Cardiac fibroblast (primary cell): ENCODE measurements at regions not wholly inside any gene's neighbourhood (a gene's known extent, or its start where the extent isn't known, plus 50 kb on each side); places are given as distances from the start of the nearest gene placed in this dataset.
"Not testable (repeated sequence)": the region's sequence is repeated elsewhere in the genome, so short reads cannot be mapped to it uniquely, and the experiment has no call there.

Experiments
- DNase-seq, 2 donors: peaks; one replicate each; pipeline versions ENCODE4 v3.0.0 to v3.0.0-alpha.2; 2010; ENCODE audit warnings: low read depth in 2 of 2
- H3K4me3 ChIP-seq, 2 donors: replicated peaks in 1 of 2; 1 replicate in 1 of 2; 2 replicates in 1 of 2; pipeline ENCODE4 v1.5.1; 2011; ENCODE audit warnings: low read depth in 2 of 2, low read length in 2 of 2, mild to moderate bottlenecking in 2 of 2, moderate library complexity in 1 of 2
- TF ChIP-seq, protein P1 (sequence below): IDR thresholded peaks from one replicate; pipeline ENCODE4 v1.5.1; 2011; ENCODE audit warnings: low read depth, mild to moderate bottlenecking, low read length, inconsistent platforms

DNA sequence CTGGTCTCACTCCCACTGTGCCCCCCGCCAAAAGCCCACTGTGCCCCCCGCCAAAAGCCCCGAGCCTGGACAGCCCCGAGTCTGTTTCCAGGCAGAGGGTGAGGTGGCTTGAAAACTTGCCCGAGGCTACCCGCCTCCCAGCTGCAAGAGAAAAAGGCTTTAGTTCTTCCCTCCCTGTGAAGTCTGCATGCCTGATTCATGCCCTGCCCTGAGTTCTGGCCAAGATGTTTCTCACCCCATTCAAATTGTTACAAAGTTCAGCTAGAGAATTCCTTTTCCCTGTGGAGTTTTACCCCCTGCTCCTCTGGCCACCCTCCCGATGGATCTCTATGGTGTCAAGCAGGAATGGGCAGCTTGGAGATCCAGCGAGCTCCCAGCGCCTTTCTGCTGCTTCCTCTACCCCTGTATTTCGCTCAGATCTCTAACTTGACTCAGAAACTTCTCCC is 298.8 kb upstream of the MAP3K7 start:
- H3K4me3 ChIP-seq, result no peak overlapping the region
- DNase-seq, result no peak
- TF ChIP-seq, protein P1, sequence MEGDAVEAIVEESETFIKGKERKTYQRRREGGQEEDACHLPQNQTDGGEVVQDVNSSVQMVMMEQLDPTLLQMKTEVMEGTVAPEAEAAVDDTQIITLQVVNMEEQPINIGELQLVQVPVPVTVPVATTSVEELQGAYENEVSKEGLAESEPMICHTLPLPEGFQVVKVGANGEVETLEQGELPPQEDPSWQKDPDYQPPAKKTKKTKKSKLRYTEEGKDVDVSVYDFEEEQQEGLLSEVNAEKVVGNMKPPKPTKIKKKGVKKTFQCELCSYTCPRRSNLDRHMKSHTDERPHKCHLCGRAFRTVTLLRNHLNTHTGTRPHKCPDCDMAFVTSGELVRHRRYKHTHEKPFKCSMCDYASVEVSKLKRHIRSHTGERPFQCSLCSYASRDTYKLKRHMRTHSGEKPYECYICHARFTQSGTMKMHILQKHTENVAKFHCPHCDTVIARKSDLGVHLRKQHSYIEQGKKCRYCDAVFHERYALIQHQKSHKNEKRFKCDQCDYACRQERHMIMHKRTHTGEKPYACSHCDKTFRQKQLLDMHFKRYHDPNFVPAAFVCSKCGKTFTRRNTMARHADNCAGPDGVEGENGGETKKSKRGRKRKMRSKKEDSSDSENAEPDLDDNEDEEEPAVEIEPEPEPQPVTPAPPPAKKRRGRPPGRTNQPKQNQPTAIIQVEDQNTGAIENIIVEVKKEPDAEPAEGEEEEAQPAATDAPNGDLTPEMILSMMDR, result no peak

DNA sequence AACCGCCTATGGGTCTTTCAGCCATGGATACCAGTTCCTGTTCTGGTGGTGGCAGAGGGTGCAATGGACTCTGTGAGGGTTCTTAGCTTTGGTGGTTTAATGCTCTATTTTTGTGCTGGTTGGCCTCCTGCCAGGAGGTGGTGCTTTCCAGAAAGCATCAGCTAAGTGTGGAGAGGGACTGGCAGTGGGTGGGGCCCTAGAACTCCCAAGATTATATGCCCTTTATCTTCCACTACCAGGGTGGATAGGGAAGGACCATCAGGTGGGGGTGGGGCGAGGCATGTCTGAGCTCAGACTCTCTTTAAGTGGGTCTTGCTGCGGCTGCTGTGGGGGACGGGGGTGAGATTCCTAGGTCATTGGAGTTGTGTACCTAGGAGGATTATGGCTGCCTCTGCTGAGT is 298.3 kb upstream of the MAP3K7 start:
- H3K4me3 ChIP-seq, DNase-seq: not testable (repeated sequence)

DNA sequence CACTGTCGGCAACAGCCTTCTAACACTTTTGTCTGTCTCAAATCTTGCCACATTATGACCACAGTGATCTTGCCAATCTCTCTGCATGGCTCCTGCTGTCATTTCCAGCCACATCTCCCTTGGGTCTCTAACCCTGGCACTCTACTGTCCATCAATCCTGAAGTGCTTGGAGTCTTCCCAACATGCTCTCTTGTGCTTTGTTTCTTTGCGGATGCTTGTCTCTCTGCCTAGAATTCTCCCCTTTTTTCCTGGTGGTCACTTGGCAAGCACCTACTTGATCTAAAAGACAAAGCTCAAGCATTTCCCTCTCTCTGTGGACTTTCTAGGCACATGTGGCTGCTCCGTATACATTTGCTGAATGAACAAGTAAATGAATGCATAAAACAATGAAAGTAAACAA is 290.7 kb upstream of the MAP3K7 start:
- no peak for DNase-seq
- TF ChIP-seq, protein P1, result no peak
- no peak overlapping the region for H3K4me3 ChIP-seq

DNA sequence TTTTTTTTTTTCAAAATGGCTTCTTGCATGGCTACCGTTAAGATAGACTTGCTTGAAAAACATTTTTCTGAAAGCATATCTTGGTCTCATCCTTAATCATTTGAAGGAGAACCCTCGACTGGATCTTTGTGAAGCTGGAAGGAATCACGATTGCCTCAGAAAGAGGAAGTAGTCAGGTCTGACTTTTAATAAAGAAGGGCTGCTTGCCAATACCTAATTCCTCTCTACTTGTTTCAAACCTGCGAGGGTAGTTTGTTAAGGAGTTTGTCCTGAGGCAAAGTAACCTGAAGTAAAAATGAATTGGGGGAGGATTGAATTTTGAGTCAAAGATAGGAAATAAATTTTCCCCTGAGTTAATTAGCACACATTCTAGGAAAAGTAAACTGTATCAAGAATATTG is 288.1 kb upstream of the MAP3K7 start:
- TF ChIP-seq, protein P1, result no peak
- no peak for DNase-seq
- H3K4me3 ChIP-seq, result no peak overlapping the region

DNA sequence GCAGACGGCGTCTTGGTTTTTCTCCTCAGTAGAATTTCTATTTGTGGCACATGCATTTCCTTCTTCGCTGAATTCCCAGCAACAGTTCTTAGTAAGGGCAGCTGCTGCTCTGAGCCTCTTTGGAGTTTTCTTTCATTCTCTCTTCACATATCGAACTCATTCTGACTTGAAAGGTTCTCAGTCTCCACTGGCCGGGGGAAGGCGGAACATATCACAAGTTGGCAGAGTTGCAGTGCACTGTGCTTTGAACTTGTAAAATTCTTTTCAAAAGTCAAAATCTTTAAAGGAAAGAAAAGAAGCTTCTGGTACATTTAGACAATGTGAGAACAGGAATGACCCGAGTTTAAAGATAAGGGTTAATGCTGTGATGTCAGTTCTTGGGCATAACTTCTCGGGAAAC is 286.1 kb upstream of the MAP3K7 start:
- no peak overlapping the region for H3K4me3 ChIP-seq
- no peak for DNase-seq
- TF ChIP-seq, protein P1, result no peak

DNA sequence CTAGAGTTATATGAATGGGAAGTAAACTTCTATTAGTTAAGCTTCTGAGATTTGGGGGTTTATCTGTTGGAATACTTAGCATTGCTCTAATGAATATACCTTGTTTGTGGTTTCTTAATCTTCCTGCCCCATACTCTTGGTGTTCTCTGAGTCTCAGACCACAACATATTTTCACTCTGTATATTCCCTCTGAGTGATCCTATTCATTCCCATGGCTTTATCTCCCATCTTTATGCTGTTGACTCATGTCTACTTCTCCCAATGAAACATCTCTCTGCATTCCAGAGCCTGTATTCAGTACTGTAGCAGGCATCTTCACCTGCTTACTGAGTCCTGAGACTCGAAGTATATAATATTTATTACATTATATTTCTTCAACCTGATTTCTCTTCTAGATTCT is 283.7 kb upstream of the MAP3K7 start:
- no peak for DNase-seq
- TF ChIP-seq, protein P1, result no peak
- no peak overlapping the region for H3K4me3 ChIP-seq

DNA sequence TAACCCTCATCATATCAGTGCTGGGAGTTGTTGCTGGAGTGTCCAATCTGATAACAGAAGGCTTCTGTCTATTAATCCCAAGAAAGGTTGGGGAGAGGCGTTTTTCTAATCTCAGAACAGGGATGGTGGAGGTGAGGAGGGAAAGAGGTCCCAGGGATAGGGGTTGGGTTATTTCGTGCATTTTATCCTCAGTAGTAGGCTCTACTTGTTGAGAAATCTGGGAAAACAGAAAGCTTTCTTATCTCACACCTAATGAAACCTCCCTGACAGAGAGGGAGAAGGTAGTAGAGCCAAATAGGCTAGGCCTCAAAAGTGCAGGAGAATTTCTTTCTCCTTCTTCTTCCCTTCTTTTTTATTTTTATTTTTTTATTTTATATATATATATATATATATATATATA is 281.8 kb upstream of the MAP3K7 start:
- H3K4me3 ChIP-seq, result no peak overlapping the region
- DNase-seq, result no peak
- TF ChIP-seq, protein P1, result no peak
